NCI-H1930 (cell line): ENCODE measurements at regions not wholly inside any gene's neighbourhood (a gene's known extent, or its start where the extent isn't known, plus 50 kb on each side); places are given as distances from the start of the nearest gene placed in this dataset.

Experiments
- DNase-seq, 2 experiments: peaks; one replicate each; lab custom pipeline; 2025; lab: John Stamatoyannopoulos, UW

DNA sequence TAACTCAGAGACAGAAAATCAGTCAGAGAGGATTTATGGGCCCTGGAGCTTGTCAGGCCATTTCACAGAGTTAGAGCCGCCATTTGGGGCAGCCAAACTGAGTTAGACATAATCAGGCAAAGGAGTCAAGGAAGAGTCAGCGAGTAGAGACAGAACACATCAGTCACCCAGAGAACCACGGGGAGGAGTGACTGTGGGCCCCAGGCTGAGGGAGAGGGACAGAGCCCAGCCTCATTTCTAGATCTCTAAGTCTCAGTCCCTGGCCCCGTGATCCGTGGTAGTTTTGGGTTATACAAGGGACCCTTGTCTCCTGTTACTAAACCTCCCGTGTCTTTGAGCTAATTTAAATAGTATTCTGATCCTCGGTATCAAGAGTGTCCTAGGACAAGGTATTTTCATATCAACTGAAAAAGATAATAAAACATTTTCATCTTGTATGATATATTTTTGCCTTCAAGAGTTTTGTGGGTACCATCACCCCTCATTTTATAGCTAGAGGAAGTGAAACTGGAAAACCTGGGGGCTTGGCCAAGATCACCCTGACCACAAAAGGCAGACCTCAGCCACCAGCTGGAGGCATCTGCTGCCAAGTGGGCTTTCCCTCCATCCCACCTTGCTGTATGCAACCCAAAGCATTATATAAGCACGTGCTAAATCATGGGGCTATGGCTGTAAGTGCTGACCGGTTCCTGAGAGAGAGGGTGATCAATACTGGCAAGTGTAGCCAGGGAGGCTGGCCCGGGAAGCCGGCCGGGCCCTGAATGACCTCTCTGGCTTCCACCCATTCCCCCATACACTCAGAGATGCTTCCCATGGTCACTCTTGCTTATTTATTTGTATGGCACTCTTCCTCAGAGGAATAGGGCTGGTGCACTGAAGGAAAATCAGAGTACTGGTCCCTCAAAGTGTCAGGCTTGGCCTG lies 204.1 kb downstream of the BCOR start:
- no peak for DNase-seq

DNA sequence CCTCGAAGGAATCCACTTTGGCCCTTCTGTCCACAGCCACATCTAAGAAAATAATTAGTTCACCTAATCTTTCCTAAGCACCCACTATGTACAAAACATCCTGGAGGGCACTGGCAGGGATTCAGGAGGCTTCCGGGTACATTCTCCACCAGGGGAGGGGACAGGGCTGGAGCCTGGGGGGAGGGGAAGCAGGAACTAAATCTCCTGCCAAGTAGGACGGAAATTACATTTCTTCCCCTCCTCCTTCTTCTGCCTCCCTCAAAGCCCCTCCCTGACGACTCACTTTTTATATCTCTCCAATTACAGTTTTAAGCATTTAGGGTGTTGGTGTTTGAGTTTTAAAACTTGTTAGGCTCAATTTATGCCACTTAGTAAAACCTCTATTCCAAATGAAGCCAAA lies 203.1 kb downstream of the BCOR start:
- no peak for DNase-seq

GRCh38 chrX:39895218-39896110 lies 202.3 kb downstream of the BCOR start:
- DNase-seq, result no peak

DNA sequence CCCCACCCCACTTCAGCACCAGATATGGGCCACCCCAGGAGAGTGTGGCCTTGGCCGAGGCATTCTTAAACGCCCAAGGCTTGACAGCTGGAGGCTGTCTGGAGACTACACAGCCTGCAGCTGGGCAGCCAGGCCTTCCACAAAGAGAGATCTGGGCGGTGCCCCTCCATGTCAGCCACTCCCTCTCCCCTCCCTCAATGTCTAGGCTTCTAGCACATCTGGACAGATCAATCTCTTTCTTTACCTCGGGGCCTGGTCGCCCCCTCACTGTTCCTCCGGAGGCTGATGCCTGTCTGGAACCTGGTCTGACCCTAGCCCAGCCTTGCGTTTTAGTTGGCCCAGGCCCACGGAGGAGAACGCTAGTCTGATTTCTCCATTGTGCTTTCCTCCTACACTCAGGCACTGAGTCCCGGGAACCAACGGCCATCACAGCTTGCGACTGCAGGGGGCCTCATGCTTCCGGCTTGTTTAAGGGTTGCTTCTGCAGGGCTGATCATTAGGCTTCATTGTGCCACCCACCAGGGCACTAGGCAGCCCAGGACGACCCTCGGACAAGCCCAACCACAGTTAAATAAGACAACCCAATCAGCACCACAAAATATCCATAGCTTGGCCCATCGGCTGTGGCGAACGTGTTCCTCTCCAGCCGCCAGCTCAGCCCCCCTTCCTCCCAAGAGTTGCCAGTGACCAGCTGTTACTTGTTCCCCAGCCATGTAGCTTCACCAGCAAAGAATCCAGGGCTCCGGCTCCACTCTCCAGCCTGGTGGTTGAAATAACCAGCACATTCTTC lies 200.6 kb downstream of the BCOR start:
- no peak for DNase-seq

- no peak for DNase-seq
Measured at GRCh38 chrX:39897741-39898097, 200.0 kb downstream of the BCOR start.

DNA sequence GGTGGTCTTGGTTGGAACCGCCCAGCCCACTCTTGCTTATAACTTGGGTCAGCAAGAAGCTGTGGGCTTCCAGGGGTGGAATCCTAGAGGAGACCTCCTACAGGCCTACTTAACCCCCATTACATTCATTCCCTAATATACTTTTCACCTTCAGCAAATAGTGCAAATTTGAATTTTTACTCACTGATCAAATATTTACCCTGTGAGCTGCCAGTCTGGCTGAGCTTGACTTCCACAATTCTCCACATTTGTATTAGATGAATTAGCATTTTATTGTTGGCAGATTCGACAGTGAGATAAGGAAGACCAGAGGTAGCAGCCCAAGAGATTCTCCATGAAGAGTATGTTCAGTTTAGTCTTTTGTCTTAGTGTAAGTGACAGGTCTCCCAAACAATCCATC lies 199.6 kb downstream of the BCOR start:
- DNase-seq, result no peak

DNA sequence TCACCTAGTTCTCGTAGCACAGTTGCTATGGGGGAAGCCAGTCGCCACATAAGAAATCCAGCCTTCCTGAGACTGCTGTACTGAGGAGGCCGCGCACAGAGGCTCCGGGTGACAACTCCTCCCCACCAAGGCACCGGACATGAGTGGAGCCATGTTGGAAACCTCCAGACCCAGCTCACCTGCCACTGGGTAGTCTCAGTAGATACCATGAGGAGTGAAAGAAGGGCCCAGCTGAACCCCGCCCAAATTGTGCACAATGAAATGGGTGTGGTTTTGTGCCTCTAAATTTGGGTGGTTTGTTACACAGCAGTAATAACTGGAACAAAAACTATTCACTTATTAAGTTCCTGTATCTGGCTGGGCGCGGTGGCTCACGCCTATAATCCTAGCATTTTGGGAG lies 198.7 kb downstream of the BCOR start:
- no peak for DNase-seq

GRCh38 chrX:39899856-39900776 lies 197.6 kb downstream of the BCOR start:
- DNase-seq, result no peak

DNA sequence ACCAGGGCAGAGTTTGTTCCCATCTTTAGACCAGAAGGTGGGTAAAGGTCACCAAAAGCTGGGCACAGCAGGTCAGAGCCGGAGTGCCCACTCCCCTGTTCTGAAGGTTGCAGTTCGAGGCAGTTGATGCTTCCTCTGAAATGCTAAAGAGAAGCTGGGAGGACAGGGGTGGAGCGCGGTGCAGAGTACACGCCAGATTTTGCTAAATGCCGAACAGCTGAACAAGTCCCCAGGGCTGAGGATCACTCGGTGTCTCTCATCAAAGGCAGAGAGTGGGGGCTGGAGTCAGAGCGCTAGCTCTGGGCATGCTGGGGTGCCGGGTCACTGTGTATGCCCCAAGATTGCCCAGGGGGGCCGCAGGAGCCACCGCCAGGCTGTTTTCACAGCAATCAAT lies 197.0 kb downstream of the BCOR start:
- DNase-seq, result no peak

- DNase-seq, result no peak
Measured at GRCh38 chrX:39903343-39903742, 194.4 kb downstream of the BCOR start.

DNA sequence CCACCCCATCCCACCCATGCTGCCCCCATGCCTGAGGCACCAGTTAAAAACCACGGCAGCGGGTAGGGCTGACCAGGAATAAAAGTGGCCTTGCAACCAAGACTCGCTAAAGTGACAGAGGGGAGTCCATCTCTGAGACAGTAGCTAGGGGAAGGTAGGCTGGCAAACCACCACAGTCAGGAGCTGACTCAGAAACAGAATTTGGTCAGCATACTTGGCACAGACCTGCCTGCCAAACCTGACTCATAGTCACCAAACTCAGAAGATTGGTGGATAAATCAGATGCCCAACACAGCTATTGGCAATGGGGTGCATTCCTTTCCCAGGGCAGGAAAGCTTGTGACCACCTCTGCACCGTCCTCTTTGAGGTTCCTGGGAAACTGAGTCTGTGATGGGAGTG lies 193.8 kb downstream of the BCOR start:
- no peak for DNase-seq

DNA sequence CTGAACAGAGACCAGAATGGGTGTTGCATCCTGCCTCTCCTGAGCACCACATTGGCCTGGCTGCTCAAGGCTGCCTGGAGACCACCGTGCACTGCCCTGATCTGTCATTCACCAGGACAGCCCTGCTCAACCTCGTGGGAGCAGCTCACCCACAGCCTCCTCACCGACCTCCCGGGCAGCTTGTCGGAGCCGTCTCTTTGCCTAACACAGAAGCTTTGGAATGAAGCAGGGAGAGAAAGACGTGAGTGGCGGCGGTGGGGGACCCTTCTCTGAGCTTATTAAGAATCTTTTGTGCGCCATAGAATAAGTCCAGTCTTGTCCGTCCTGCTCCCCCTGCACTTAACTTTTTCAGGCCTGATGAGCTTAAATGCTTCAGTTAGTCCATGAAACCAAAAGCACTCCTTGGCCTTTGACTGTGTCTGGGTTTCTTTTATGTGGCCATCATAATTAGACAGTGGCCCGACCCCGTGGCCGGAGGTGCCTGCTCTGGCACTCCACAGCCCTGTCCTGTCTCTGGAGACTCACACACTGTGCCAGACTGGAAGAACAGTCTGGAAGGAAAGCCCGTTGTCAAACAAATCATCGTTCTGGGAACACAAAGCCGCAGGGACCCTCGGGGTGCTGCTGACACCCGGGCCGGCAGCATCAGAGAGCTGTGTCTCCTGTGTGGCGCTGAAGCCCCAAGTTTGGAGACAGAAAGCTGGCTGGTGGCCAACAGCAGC lies 192.8 kb downstream of the BCOR start:
- no peak for DNase-seq

GRCh38 chrX:39905538-39905891 lies 192.2 kb downstream of the BCOR start:
- no peak for DNase-seq

DNA sequence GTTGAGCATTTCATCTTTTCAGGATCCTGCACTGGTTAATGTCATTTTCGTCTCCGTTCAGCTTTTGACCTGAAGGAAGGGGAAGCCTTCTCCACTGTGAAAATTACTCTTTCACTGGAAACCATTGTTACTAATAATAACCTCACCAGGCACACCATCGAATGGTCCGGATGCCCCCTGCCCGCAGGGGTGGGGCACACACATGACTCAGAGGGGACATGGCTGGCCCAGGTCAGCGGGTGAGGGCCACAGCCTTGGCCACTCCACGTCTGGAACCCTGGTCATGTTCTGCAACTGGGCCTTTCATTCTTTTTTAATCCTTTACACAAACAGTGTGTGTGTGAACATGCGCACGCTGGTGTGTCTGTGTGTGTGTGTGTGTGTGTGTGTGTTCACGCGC lies 191.8 kb downstream of the BCOR start:
- DNase-seq, result no peak

DNA sequence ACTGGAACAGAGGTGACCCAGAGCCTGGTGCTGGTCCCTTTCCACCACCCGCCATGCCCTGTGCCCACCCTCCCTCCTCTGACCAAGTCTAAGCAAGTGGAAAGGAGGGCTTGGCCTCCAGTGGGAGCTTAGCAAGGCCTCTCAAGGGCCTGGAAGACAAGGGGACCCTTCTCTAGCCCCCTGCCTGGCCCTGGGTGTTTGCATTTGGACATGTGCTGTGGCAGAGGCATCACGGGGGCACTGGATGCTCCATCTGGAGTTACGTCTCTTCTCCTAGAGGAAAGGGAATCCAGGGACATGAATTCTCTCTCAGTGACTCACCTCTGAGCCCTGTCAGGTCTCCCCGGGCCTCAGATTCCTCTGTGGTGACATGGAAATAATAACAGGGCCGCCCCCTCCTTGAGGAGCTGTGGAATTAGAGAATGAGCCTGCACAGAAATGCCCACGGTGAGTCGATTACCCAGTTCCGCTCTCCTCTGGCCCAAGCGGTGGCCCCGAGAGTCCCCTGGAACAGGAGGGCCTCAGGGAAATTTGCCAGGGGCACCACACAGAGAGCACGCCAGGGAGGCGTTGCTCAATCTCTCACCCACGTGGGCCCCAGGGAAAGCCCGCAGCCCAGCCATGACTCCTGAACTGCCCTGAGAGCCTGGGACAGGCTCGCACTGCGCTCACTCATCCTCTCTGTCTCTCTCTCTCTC lies 189.6 kb downstream of the BCOR start:
- DNase-seq, result no peak

DNA sequence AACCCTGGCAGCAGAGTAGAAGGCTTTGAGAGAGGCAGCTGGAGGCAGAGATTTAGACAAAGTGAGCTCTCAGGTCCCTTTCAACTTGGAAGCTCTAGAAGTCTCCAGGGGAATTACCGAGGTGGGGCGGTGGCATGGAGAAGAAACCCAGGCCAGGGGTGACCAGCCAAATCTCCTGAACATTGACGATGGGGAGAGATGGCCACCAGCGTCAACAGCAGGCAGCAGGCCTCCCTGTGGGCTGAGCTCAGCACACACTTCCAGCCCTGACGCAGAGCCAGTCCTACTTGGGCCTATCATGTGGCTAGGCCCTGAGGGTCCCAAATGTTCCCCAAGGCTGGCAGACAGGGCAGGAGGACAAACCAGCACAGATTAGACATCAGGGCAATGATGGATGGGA lies 187.8 kb downstream of the BCOR start:
- DNase-seq, result no peak

DNA sequence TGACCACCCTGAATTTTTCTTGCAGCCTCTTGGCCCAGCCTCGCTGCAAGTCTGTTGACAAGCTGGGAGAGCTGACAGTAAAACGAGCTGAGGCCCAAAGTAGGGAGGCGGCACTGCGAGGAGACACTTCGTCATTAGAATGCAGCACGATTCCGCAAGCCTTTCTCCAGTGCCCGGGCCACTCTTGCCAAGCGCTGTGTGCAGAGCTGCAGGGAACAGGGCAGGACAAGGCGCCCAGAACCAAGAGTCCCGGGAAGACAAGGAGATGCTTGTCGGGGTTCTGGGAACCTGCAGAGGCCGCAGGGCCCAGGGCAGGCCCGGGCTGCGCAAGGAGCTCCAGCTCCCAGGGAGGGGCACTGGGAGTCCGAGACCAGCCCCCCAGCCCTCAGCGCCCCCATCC lies 187.1 kb downstream of the BCOR start:
- DNase-seq, result no peak

GRCh38 chrX:39911278-39911897 lies 186.4 kb downstream of the BCOR start:
- no peak for DNase-seq

DNA sequence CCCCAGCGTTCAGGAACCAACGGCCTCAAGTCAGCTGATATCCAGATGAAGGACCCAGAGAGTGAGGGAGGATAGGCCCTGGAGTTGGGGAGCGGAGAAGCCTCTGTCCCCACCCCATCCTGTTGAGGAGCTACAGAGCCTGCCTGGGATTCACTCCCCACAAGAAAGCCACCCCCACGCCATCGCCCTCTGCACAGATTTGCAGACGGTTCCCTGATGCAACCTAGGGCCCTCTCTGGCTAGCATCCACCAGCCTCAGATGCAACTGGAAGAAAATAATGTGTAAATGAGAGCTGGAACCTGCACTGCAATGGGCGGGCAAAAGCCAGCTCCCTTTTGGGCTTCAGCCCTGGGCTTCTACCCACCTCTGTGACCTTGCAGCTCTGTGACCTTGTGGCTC lies 185.6 kb downstream of the BCOR start:
- no peak for DNase-seq

- DNase-seq, result no peak
Measured at GRCh38 chrX:39915081-39915480, 182.7 kb downstream of the BCOR start.
